HCT116 (cell line): ENCODE measurements at regions not wholly inside any gene's neighbourhood (a gene's known extent, or its start where the extent isn't known, plus 50 kb on each side); places are given as distances from the start of the nearest gene placed in this dataset.

Experiments used
- ATAC-seq: fragments of 200-7000 bp; cut with Tn5 transposase; 2 replicates; pipeline ENCODE4 v1.9.1; 2020; ENCODE audit warnings: mild to moderate bottlenecking, moderate library complexity
- BruUV-seq: library from RNA; stranded (reverse); fragments of 400-500 nt; replicated peaks from 2 replicates; lab custom pipeline; 2021; lab: Mats Ljungman, UMichigan
- CTCF ChIA-PET: fragments of 300-600 bp; sonication (Branson Sonifier 250); formaldehyde crosslinking; loops from one replicate; lab custom pipeline; 2021; ENCODE audit warnings: antibody characterized with exemption; lab: Charles Lee
- POLR2A ChIA-PET: fragments of 300-600, 350-600 bp; sonication (Branson Sonifier 250); formaldehyde crosslinking; loops from one replicate; lab custom pipeline; 2021; ENCODE audit warnings: antibody characterized with exemption; lab: Charles Lee
- RAD21 ChIA-PET, 2 experiments: fragments of 300-600 bp; sonication (Branson Sonifier 250); formaldehyde crosslinking; loops; one replicate each; lab custom pipeline; 2023; ENCODE audit warnings: low total read pairs in 2 of 2; ENCODE audit not compliant: uncharacterized antibody in 2 of 2, unreplicated experiment in 2 of 2, low non-redundant PET in 1 of 2; lab: Charles Lee
- DNase-seq: peaks from one replicate; pipeline ENCODE4 v3.0.0-alpha.2; 2010; ENCODE audit warnings: low read depth, low spot score
- H2AFZ ChIP-seq: fragments of 200-600 bp; shearing (Covaris generic), sonication (generic); 2 replicates; pipeline ENCODE4 v1.6.1; 2017; ENCODE audit warnings: low read depth, mixed run types, mixed read lengths, antibody characterized with exemption, low read length; ENCODE audit not compliant: poor library complexity, severe bottlenecking
- H3K27ac ChIP-seq: 2 replicates; pipeline ENCODE4 v1.5.1; 2012; ENCODE audit warnings: low read depth, low read length
- H3K27me3 ChIP-seq: fragments of 200-600 bp; sonication (generic); 2 replicates; pipeline ENCODE4 v1.6.1; 2016; ENCODE audit warnings: mixed run types, low read length, mixed read lengths; ENCODE audit not compliant: insufficient read depth
- H3K36me3 ChIP-seq, 2 experiments: fragments of 200-500 bp in 1 of 2; fragments of 200-600 bp in 1 of 2; sonication (Bioruptor generic) in 1 of 2; sonication (generic) in 1 of 2; 2 replicates each; pipeline versions ENCODE4 v1.5.1 to v1.6.1; 2014 to 2016; ENCODE audit warnings: low read length in 2 of 2, inconsistent platforms in 1 of 2, mixed read lengths in 1 of 2, mixed run types in 1 of 2; ENCODE audit not compliant: insufficient read depth in 2 of 2, control insufficient read depth in 1 of 2
- H3K4me1 ChIP-seq, 2 experiments: fragments of 200-600 bp in 1 of 2; sonication (generic) in 1 of 2; 2 replicates each; pipeline versions ENCODE4 v1.5.1 to v1.6.1; 2012 to 2017; ENCODE audit warnings: low read length in 2 of 2, inconsistent platforms in 1 of 2, mild to moderate bottlenecking in 1 of 2, mixed read lengths in 1 of 2, mixed run types in 1 of 2, moderate library complexity in 1 of 2; ENCODE audit not compliant: insufficient read depth in 2 of 2, control insufficient read depth in 1 of 2
- H3K4me2 ChIP-seq: fragments of 200-600 bp; sonication (generic); 2 replicates; pipeline ENCODE4 v1.6.1; 2017; ENCODE audit warnings: mixed run types, low read length, mixed read lengths
- H3K4me3 ChIP-seq, 2 experiments: fragments of 200-600 bp in 1 of 2; sonication (generic) in 1 of 2; replicated peaks in 1 of 2; 2 replicates each; pipeline ENCODE4 v1.5.1; 2011 to 2016; ENCODE audit warnings: low read length in 2 of 2, control low read depth in 1 of 2, low read depth in 1 of 2, mild to moderate bottlenecking in 1 of 2, mixed read lengths in 1 of 2, mixed run types in 1 of 2
- H3K79me2 ChIP-seq: fragments of 200-600 bp; sonication (generic); 2 replicates; pipeline ENCODE4 v1.6.1; 2017; ENCODE audit warnings: mild to moderate bottlenecking, mixed run types, low read length, moderate library complexity, mixed read lengths; ENCODE audit not compliant: insufficient read depth
- H3K9ac ChIP-seq: fragments of 200-600 bp; sonication (generic); 2 replicates; pipeline ENCODE4 v1.6.1; 2016; ENCODE audit warnings: low read length, mixed read lengths
- H3K9me2 ChIP-seq: fragments of 200-600 bp; sonication (generic), shearing (Covaris generic); 2 replicates; pipeline ENCODE4 v1.6.1; 2017; ENCODE audit warnings: mixed run types, mild to moderate bottlenecking, moderate library complexity; ENCODE audit not compliant: insufficient read depth
- H3K9me3 ChIP-seq, 2 experiments: fragments of 200-500 bp in 1 of 2; fragments of 200-600 bp in 1 of 2; sonication (Bioruptor generic) in 1 of 2; sonication (generic) in 1 of 2; 2 replicates each; pipeline ENCODE4 v1.6.1; 2014 to 2017; ENCODE audit warnings: low read length in 2 of 2, mixed read lengths in 2 of 2, inconsistent platforms in 1 of 2, low read depth in 1 of 2, mild to moderate bottlenecking in 1 of 2, mixed run types in 1 of 2, moderate library complexity in 1 of 2; ENCODE audit not compliant: control insufficient read depth in 1 of 2, insufficient read depth in 1 of 2
- H4K20me1 ChIP-seq: fragments of 200-600 bp; sonication (generic), shearing (Covaris generic); 2 replicates; pipeline ENCODE4 v1.6.1; 2017; ENCODE audit warnings: mixed run types, mild to moderate bottlenecking, moderate library complexity; ENCODE audit not compliant: insufficient read depth
- ATF3 ChIP-seq: IDR thresholded peaks from 2 replicates; pipeline ENCODE4 v1.6.1; 2012
- CBX3 ChIP-seq: IDR thresholded peaks from 2 replicates; pipeline ENCODE4 v1.6.1; 2012; ENCODE audit warnings: low read depth
- CTCF ChIP-seq, 3 experiments: fragments of 200-600 bp in 1 of 3; sonication (generic) in 1 of 3; IDR thresholded peaks in 2 of 3; conservative IDR thresholded peaks in 1 of 3; 2 replicates each; pipeline ENCODE4 v1.5.1; 2012 to 2017; ENCODE audit warnings: low read depth in 2 of 3, low read length in 2 of 3, antibody characterized with exemption in 1 of 3, borderline replicate concordance in 1 of 3, control low read depth in 1 of 3, mild to moderate bottlenecking in 1 of 3, mixed read lengths in 1 of 3, mixed run types in 1 of 3, moderate library complexity in 1 of 3; ENCODE audit not compliant: insufficient read depth in 1 of 3
- EGR1 ChIP-seq: IDR thresholded peaks from 2 replicates; pipeline ENCODE4 v1.6.1; 2012; ENCODE audit warnings: low read depth
- ELF1 ChIP-seq: IDR thresholded peaks from 2 replicates; pipeline ENCODE4 v1.6.1; 2012; ENCODE audit warnings: low read depth, borderline replicate concordance
- EZH2 ChIP-seq: fragments of 200-600 bp; sonication (generic); IDR thresholded peaks from 2 replicates; pipeline ENCODE4 v1.6.1; 2017; ENCODE audit warnings: antibody characterized with exemption, mixed run types
- EZH2phosphoT487 ChIP-seq: fragments of 200-600 bp; IDR thresholded peaks from 2 replicates; pipeline ENCODE4 v1.6.1; 2018; ENCODE audit warnings: antibody characterized with exemption, borderline replicate concordance
- FOSL1 ChIP-seq: IDR thresholded peaks from 2 replicates; pipeline ENCODE4 v1.6.1; 2012; ENCODE audit warnings: low read depth
- JUND ChIP-seq: IDR thresholded peaks from 2 replicates; pipeline ENCODE4 v1.6.1; 2012
- POLR2AphosphoS5 ChIP-seq: IDR thresholded peaks from 2 replicates; pipeline ENCODE4 v1.6.1; 2011; ENCODE audit warnings: mild to moderate bottlenecking, low read depth, low read length, moderate library complexity
- RAD21 ChIP-seq: IDR thresholded peaks from 2 replicates; pipeline ENCODE4 v1.6.1; 2012; ENCODE audit warnings: low read depth, mild to moderate bottlenecking
- SIN3A ChIP-seq: IDR thresholded peaks from 2 replicates; pipeline ENCODE4 v1.6.1; 2012; ENCODE audit warnings: low read depth
- SP1 ChIP-seq: IDR thresholded peaks from 2 replicates; pipeline ENCODE4 v1.6.1; 2012; ENCODE audit warnings: low read depth
- SRF ChIP-seq: IDR thresholded peaks from 2 replicates; pipeline ENCODE4 v1.6.1; 2012; ENCODE audit warnings: low read depth
- YY1 ChIP-seq: IDR thresholded peaks from 2 replicates; pipeline ENCODE4 v1.6.1; 2011; ENCODE audit warnings: low read length, low read depth, moderate library complexity, mild to moderate bottlenecking; ENCODE audit not compliant: insufficient replicate concordance; ENCODE audit errors: extremely low read depth
- ZBTB33 ChIP-seq: IDR thresholded peaks from 2 replicates; pipeline ENCODE4 v1.6.1; 2011; ENCODE audit warnings: mild to moderate bottlenecking, low read length, moderate library complexity; ENCODE audit not compliant: insufficient replicate concordance; ENCODE audit errors: extremely low read depth
- ZFX ChIP-seq: fragments of 450-650 bp; IDR thresholded peaks from 2 replicates; pipeline ENCODE4 v1.6.1; 2017
- ZNF274 ChIP-seq: fragments of 200-500 bp; sonication (Bioruptor generic); IDR thresholded peaks from 2 replicates; pipeline ENCODE4 v1.6.1; 2014; ENCODE audit warnings: mild to moderate bottlenecking, low read depth, low read length, inconsistent platforms
- intact Hi-C: fragments of 100-400 bp; cut with micrococcal nuclease; formaldehyde crosslinking; loops from 2 replicates; pipeline ENCODE4 v1.10.0; 2022
- TF ChIP-seq, protein P1 (sequence below): IDR thresholded peaks from 2 replicates; pipeline ENCODE4 v1.6.1; 2012

GRCh38 chr20:43360016-43360415 is 97.7 kb upstream of the SRSF6 start (continued):
- TF ChIP-seq FOSL1 (no peak), SRF (no peak), YY1 (no peak), POLR2AphosphoS5 (no peak), EZH2phosphoT487 (no peak), EGR1 (no peak)
- TF ChIP-seq, all 23 proteins: peak for 0

- Histone ChIP-seq H3K9me2 (no peaks in the 10 kb centered on the region), H2AFZ (no peak overlapping the region), H3K79me2 (no peaks in the 10 kb centered on the region), H3K4me1 (no peaks in the 10 kb centered on the region), H3K36me3 (no peaks in the 10 kb centered on the region), H3K9me3 (no peaks in the 10 kb centered on the region), H4K20me1 (no peaks in the 10 kb centered on the region), H3K27ac (no peak overlapping the region), H3K4me3 (no peak overlapping the region), H3K9ac (no peak overlapping the region), H3K4me2 (no peak overlapping the region), H3K27me3 (peaks cover 21% of the 10 kb centered on the region)
- no peak for ATAC-seq
- no TSS peak for BruUV-seq
- DNase-seq = no peak
- RAD21 ChIA-PET = no interaction called here
- no peak for TF ChIP-seq ZNF274
- no peak for TF ChIP-seq EZH2phosphoT487
- TF ChIP-seq ATF3 = no peak
- TF ChIP-seq EGR1 = no peak
- no peak for TF ChIP-seq EZH2
- no peak for TF ChIP-seq SIN3A
- TF ChIP-seq, protein P1, sequence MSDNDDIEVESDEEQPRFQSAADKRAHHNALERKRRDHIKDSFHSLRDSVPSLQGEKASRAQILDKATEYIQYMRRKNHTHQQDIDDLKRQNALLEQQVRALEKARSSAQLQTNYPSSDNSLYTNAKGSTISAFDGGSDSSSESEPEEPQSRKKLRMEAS = no peak
- TF ChIP-seq ZFX = no peak
- no peak for TF ChIP-seq CTCF (IDR thresholded peaks at IDR 0.05 in 2 of 3, conservative IDR thresholded peaks at IDR 0.05 in 1 of 3; ENCODE audit: borderline replicate concordance in 1 of 3, insufficient read depth in 1 of 3, low read depth in 2 of 3, low read length in 2 of 3)
- TF ChIP-seq YY1 = no peak
- no peak for TF ChIP-seq SP1
- TF ChIP-seq RAD21 = no peak
- no peak for TF ChIP-seq POLR2AphosphoS5
- no peak for TF ChIP-seq SRF
- TF ChIP-seq FOSL1 = no peak
- no peak for TF ChIP-seq ELF1
- no peak for TF ChIP-seq CBX3
- TF ChIP-seq ZBTB33 = no peak
- no peak for TF ChIP-seq JUND
- intact Hi-C loops = no loop called here
- POLR2A ChIA-PET = no interaction called here
- CTCF ChIA-PET = no interaction called here
These were observed 98.9 kb upstream of the SRSF6 start for GRCh38 chr20:43358811-43359210.
